Left renal cortex interstitium (tissue), 4 donors: ENCODE measurements at regions not wholly inside any gene's neighbourhood (a gene's known extent, or its start where the extent isn't known, plus 50 kb on each side); places are given as distances from the start of the nearest gene placed in this dataset.

Experiments used
- DNase-seq, 4 donors: peaks; one replicate each; pipeline ENCODE4 v3.0.0-alpha.2; 2013; ENCODE audit warnings: low read depth in 4 of 4, low spot score in 2 of 4, missing footprints in 1 of 4

GRCh38 chr4:174122705-174123104 is 160.8 kb downstream of the FBXO8 start:
- no peak for DNase-seq

- peak; percentile 48 to 69 (median 56) for DNase-seq
Measured at GRCh38 chr4:174120446-174121295, 162.8 kb downstream of the FBXO8 start.

DNA sequence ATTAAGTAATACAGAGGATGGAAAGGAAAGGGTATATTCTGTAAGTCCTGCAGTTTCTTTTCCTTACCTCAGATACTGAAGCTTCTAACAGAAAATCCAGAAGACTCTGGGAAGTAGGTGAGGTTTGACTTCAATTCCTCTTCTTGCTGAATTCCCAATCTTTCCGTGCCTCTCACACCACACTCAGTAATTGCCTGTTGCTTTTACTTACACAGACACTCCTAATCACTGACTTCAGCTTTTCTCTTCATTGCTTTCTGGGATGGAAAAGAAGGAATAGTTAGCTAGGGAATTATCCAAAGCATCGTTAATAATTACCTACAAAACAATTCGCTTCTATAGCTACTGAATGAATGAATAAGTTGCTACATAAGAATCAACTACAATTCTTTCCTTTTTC is 163.6 kb downstream of the FBXO8 start:
- DNase-seq, result no peak

DNA sequence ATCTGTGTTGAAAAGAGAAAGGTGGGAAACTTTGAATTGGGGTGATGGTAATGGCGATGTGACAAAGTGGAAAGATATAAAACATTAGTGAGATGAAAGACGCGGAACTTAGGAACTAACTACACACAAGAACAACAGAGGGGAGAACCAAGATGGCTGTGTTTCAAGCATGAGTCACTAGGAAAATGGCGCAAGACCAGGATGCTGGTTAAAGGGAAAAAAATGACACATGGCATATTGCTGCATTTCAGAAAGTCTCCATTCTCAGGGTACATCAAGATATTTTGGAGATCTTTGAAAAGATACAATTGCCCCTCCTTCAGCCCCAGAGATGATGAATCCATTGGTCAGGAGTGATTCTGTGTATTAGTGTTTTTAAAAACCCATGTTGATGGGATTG is 164.4 kb downstream of the FBXO8 start:
- no peak for DNase-seq

DNA sequence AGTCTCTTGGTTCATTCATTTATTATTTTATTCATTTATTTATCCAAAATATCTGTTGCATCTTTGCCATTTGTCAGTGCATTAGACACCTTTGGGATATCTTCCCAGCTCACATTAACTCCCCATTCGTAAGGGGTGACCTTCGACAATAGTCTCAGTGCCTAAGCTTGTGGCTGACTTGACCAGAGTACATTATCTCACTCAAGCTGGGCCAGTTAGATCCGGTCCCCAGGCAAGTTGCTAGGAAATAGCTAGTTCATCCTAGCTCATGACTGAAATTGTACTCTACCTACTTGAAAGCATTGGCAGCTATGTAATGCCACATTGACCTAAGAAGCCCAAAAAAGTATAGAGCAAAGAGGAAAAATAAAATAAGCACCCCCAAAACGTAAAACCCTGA is 165.3 kb downstream of the FBXO8 start:
- no peak for DNase-seq

- no peak for DNase-seq
Measured at GRCh38 chr4:174117445-174117844, 166.0 kb downstream of the FBXO8 start.

DNA sequence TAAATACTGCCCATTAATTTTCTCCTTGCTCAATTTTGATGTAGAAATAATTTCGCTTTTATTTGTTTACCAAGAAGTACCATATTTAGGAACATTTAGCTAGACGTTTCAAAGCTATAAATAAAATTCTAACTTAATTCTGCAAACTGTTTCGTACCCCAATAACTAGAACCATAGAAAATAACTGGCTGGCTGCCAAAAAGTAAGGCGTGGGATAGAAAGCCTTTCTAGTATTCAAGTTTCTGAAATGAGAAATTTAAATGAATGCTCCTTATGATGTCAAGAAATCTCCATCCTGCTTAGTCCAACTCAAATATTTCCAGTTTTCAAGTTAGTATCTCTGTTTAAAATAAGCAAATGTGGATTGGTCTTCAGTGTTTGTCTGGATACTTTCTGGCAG is 167.4 kb downstream of the FBXO8 start:
- no peak for DNase-seq

- no peak for DNase-seq
Measured at GRCh38 chr4:174111422-174111821, 172.0 kb downstream of the FBXO8 start.

- DNase-seq, result no peak
Measured at GRCh38 chr4:174110180-174110579, 173.3 kb downstream of the FBXO8 start.

DNA sequence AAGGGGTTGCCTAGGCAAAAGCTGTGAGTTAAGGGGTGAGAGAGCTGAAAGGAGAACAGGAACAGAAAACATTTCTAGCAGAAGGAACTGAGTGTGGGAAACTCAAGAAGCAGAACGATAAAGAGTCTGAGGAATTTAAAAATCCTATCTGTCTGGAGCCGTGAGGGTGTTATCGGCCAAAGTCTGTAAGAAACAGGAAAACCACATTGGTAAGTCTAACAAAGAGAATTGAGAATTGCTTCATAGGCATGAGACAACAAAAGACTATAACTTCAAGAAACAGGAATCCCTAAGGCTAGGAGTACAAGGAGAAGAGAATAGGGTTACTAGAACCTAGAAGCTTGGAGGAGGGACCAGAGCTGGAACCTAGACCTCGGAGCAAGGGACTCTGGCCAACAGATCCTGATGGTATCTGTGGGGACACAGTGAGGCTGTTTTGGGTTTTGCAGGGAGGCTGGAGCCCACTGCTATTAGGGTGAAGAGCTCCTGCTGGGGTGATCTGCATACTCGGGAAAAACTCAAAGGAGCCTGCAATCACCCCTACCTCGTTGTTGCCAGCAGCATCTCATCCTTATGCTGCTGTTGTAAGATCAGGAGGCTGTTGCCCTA is 175.6 kb downstream of the FBXO8 start:
- DNase-seq, result no peak

DNA sequence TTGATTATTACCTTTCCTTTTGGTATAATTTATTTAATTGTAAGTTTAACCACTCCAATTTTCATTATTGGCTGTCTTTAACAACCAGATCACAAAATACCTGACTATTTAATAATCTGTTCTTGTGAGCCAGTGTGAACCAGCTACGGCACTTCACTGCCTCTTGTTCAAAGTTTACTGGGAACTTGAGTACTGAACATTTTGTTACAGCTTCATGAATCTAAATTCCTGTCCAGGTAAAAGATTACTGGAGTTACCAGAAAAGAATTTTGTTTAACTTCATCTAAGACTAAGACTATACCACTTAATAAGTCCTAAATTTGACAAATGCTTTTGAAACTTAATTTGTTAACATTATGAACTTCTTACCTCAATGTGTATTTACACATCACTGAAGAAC is 178.3 kb downstream of the FBXO8 start:
- DNase-seq, result no peak

DNA sequence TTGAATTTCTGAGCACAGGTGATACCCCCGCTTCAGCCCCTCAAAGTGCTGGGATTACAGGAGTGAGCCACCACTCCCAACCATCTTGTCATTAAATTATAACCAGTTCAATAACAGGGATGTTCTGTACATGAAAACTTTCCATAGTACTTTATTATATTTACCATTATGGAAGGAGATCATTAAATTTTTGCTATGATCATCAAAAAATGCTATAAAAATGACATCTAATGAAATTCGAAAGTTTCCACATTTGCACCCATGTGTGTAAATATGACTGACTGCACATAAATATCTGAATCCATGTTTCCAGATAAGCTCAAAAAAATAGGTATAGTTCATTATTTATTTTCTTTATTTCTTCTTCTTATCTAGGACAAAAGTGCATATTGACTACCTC is 182.6 kb downstream of the FBXO8 start:
- DNase-seq, result no peak

DNA sequence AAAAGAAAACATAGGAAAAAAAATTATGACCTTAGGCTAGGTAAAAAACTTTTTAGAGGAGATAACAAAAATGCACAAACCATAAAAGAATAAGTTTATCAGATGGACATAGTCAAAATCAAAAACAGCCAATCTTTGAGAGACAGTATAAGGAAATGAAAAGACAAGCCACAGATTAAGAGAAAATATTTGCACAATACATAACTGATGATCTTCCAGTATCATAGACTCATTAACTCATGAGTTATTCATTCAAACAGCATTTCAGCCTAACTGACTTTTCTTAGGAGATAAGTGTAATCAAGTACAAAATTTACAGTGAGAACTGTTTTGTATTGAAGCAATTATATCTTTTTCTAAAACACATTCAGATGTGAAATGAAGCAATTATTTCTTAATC is 183.8 kb downstream of the FBXO8 start:
- no peak for DNase-seq

- no peak for DNase-seq
Measured at GRCh38 chr4:174096999-174097398, 186.5 kb downstream of the FBXO8 start.

DNA sequence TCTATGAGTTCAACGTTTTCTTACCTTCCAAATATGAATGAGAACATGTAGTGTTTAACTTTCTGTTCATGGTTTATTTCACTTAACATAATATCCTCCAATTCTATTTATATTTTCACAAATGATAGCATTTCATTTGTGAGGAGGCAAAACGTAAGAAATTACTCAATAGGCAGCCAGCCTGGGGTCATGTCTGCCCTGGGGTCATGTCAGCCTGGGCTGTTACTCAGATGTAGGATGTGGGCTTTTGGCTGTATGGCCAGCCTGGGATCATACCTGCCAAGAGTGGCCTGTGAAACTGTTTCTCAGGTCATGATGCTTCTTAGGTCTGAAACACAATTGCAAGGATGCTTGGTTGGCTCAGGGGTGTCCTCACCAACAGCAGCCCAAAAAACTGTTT is 187.0 kb downstream of the FBXO8 start:
- no peak for DNase-seq

DNA sequence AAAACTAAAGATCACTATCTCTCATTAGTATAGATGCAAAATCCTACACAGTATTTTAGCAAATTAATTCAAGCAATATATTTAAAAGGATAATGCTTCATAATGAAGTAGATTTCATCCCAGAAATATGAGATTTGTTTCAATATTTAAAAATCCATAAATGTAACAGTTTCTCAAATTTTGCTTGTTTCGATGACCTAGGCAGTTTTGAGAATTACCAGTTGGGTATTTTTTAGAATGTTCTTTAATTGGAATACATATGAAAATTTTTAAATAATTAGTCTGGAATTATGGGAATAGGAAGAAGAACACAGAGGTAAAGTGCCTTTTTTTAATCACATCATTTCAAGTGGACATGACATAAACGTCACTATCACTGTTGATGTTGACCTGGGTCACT is 192.3 kb downstream of the FBXO8 start:
- no peak for DNase-seq

DNA sequence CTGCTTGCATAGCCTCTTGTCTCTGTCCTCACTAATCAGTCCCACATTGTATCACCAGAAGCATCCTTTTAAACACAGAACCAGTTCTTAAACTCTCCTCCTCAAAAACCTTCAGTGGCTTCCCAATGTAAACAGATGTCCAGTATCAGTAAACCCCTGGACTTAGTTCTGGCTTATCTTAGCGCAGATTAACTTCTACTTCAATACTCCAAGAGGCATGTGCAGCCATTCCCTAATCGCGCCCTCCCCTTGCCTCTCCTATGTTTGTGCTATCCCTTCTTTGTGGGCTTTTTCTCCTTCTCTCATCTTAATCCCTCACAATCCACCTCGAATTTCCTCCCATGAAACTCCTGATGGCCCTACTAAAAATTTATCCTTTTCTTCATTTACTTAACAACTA is 193.8 kb downstream of the FBXO8 start:
- no peak for DNase-seq

DNA sequence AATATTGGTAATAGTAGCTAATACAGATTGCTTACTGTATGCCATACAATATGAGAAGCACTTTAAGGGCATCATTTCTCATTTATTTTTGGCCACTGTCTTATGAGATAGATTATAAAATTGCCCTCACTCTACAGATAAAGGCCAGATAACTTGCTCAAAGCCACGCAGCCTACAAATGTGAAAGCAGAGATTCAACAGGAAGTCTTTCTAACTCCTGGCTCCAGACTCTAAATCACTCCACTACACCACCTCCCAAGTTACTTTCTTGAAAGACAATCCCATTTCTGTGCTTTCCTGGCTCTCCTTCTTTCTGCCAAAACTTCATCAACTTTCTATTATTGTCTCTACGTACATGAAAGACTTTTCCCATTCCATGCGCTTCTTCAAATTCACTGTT is 194.7 kb downstream of the FBXO8 start:
- no peak for DNase-seq

DNA sequence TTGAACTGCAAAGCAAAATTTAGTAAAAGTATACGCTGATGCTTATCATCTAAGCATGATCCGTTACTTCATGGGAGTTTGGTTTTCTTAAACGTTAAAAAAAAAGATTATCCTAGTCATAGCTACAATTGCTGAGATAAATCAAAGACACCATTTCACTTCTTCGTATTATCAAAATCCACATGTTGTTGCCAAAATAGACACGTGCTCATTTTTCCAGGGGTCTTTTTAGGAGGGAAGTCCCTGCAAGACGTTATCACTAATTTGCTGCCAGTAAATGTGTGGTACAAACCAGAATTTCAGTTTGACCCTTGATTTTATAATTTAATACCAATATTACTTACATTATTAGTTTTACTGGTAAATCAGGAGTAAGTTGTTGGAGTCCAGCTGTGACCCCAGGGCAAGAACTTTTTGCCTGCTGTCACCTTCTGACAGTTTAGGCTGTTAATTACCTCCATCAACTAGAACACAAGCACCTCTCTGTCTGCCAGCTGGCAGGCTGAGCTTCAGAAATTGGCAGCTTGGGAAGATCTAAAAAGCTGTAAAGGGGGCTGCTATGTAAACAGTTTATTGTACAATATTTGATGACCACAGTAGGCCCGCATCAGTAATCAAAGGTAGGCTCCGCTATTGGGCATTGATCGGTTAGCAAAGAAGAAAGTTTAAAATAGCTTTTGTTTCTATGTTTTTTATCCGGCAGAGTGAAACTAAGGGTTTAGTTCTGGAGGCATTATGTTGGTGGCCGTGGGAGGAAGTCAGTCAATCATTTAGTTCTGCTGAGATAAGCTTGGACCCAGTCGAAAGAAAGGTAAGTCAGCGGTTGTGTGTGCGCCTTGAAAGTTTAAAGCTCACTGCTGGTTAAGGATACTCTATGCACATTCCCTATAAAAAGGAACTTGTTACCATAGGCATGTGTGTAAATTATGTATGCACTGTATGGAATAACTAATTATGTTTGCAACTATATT is 196.4 kb downstream of the FBXO8 start:
- no peak for DNase-seq

- no peak for DNase-seq
Measured at GRCh38 chr4:174084981-174085380, 198.5 kb downstream of the FBXO8 start.

GRCh38 chr4:174084542-174084941 is 198.9 kb downstream of the FBXO8 start:
- no peak for DNase-seq
